NCI-H128 (cell line): ENCODE measurements at regions not wholly inside any gene's neighbourhood (a gene's known extent, or its start where the extent isn't known, plus 50 kb on each side); places are given as distances from the start of the nearest gene placed in this dataset.

Source experiments
- DNase-seq: peaks from one replicate; lab custom pipeline; 2025; ENCODE audit not compliant: unreplicated experiment; lab: John Stamatoyannopoulos, UW

DNA sequence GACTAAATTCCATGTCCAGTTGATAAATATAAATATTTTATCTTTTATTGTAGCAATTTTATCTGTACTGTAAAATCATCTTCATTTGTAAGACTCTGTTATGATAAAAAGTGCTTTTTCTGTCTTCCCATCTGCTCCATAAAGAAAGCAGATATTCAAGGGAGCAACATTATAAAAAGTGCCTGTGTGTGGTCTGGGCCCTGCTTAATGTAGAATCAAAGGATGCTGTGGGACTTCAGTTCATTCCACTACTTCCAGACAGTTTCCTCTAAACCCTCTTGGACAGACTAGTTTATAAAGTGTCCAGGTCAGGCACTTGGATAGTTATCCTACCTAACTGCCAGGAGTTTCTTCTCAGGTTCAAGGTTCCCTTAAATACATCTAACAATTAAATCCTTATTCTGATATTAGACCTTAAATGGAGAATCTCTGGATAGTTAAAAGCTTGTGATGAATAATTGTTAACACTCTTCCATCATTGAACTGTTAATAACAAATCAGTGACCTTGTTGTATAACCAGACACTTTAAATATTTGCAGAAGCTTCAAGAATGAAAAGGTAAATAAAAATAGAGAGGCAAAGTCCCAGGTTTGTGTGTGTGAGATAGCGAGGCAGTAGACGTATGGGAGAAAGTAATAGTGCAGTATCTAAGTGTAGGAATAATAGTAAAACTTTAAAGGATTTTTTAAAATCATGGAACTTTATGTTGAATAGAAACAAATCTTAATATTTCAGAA, 237.5 kb upstream of the CTSO start:
- DNase-seq: no peak

DNA sequence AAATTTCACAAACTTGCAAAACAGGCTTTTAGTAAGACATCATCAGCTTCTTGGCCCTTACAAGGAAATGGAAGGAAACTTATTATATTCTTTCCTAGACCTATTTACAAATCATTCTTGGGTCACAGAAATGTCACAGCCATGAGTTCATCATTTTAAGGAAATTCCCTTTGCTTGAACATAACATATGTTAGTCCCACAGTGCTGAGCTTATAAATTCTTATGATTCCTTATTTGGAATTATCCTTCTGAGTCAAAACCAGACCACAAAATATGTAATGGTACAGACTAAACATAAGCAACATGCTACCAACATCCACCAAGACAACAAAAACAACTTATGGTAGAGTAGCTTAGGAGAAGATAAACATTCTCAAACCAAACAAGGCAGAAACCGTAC, 236.9 kb upstream of the CTSO start:
- no peak for DNase-seq

DNA sequence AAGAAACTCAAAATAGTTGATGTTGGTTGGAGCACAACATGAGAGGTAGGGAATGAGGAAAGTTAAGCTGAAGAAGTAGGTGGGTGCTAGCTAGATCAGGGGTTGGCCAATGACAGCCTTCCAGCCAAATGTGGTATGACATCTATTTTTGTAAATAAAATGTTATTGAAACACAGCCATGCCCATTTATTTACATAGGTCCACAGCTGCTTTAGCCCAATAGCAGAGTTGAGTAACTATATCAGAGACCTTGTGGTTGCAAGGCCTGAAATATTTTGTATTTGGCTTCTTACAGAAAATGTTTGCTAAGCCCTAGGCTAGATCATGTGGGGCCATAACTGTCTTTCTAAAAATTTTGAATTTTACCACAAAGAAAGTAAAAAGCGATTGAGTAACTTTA, 234.9 kb upstream of the CTSO start:
- no peak for DNase-seq

DNA sequence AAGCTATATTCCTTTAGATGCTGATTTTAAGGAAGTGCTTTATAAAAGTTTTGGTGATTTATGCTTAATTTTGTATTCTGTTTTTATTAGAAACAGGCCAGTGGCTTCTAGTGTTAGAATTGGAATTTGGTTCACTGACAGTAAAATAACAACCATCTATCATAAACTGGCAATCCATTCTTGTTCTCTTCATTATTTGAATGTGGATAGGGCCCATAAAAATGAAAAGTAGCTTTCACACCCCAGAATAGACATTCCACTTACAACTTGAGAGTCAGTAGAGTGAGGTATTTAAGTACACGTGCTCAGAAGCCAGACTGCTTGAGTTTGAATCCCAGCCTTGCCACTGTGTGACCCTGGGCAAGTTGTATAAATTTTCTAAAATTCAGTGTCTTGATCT, 232.4 kb upstream of the CTSO start:
- no peak for DNase-seq

DNA sequence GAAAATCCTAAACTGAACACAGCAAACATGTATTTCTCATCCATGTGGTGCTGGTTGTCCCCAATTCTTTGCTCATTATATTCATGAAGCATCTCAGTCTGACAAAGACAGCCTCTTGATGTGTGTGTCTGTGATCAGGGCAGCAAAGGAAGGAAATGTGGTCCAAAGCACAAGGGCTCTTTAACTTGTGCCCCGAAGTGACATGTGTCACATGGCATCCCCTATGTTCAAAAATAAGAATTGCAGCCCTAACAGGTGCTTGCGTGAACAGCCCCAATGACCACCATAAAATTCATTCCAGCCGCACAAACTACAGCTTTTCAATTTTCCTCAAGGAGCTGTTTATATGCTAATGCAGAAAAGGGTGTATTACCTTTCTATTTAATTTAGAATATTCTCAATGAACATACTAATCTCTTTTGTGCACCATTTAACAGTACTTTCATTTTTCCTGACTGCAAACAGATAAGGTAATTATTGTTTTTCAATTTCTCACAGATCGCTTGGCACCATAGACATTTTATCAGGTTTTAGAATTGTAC, 231.9 kb upstream of the CTSO start:
- DNase-seq: no peak

DNA sequence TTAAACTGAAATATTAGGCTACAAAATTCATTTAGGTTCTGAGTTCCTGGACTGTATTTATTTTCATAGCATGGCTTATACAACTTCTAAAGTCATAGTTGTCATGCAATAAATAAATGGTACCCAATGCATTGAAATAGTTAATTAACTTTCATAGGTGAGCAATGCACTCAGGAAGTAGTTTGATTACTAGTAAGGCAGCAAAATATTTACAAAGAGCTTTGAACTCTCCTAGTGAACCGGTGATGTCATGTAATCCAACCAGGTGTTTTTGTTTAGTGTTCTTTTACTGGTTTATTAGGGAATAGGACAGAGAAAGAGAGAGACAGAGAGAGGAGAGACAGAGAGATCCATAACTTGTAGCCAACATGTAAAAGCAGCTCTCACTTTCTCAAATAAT, 228.6 kb upstream of the CTSO start:
- no peak for DNase-seq

DNA sequence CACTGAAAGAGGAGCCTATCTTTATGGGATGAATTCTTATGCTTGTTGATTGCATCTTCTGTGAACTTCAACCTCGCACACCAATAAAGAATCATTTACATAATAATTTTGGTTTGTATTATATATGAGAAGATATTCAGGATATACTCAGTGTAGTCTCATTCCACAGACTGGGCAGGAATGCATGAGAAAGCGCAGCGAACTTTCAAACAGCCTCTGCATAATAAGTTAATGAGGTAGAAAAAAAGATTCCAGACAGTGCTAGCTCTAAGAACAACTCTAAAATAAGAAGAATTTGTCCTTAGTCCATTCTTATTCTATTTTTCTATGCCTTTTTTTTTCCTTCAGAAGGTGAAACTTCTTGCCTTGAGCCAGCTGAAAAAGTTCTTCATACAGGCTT, 224.3 kb upstream of the CTSO start:
- no peak for DNase-seq

DNA sequence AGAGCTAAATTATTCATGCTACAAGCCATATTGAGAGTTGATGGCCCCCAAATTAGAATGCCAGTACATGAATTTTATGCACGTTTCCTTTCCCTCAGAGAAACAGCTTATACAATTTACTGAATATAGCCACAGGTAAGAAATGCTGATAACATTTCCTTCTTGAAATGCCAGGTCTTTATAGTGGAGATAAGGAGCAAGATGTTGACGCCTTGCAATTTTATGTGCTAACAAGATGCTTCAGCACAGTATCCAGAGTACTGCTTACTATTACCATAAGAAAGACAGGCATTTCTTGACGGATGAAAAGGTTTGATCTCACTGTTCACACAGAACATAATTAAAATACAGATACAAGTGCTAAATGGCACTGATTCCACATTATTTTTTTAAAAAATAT, 223.2 kb upstream of the CTSO start:
- DNase-seq: no peak

DNA sequence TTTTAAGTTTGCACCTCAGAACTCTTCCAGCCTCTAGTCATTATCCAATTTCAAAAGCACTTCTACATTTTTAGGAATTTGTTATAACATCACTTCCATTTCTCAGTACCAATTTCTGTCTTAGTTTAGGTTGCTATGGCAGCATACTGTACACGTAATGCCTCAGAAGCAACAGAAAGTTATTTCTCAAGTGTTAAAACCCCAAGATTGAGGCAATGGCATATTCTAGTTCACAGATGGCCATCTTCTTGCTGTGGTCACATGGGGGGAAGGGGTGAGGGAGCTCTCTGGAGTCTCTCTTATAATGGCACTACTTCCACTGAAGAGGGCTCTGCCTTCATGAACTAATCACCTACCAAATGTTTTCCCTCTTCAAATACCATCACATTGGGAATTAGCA, 220.3 kb upstream of the CTSO start:
- DNase-seq: no peak

DNA sequence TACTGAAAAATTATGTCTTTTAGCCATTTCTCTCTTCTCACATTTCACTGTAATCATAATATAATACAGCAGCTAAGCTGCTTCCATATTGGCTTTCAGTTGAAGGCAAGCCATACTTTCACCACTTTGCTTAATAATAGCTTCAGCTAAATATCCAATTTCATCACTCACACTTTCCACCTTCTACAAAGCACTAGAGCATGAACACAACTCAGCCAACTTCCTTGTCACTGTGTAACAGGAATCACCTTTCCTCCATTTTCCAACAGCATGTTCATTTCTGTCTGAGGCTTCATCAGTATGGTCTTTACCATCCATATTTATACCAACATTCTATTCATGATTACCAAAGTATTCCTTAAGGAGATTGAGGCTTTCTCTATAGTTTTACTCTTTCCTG, 219.8 kb upstream of the CTSO start:
- no peak for DNase-seq

DNA sequence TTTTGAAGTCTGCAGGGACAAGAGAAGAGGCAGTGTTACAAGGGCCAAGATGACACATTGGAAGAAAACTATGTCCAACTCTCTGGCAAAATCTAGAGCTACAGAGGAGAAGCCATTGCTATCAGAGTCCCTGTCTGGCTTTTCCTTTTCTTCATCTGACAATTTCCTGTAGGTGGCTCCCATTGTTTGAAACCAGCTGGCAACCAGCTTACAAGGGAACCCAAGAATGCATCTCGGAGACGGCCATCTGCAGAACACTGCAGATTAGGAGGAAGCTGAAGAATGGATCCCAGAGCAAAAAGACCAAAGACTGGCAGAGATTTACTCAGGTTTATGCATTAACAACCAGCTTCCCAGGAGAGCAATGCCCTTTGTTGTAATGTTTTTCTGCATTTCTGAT, 216.2 kb upstream of the CTSO start:
- no peak for DNase-seq

DNA sequence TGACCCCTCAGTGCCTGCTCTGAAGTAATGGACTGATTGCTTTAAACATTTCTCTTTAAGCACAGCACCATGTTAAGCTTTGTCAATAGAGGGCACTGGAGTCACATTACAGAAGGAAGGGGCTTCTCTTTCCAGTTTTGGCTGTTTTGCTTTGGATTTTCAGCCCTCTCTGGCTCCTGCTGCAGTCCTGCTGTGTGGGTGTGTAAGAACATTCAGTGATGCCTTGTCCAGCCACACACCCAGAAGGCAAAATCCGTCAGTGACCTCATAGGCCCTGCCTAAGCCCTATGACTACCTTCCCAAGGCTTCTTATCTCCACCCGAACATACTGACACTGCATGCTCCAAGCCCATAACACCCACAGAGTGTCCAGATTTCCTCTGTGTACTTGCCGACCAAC, 215.3 kb upstream of the CTSO start:
- DNase-seq: no peak

DNA sequence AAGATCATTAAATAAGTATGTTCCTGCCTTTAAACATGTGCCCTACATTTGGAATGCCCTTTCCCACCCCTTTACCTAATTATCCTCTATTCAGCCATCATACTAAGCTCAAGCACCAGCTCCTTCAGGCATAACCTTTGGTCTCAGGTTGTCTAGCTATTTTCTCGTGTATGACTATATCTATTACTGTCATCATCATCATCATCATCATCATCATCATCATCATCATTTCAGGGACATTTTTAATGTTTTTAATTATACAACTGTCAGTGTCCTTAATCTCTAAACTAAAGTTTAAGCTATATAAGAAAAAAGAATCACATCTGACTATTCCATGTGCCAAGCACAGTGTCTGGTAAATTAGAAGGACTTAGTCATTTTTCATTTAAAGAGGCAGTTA, 214.6 kb upstream of the CTSO start:
- DNase-seq: no peak

DNA sequence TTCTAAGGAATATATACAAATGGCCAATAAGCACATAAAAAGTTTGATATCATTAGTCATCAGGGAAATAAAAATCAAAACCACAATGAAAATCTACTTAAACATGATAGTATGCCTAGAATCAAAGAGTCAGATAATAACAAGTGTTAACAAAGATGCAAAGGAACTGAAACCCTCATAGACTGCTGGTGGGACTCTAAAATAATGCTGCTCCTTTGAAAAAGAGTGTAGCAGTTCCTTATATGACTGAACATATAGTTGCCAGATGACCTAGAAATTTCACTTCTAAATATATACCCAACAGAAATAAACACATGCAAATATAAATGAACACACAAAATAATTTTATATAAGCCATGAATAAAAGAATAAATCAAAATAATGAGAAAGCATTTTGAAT, 205.1 kb upstream of the CTSO start:
- DNase-seq: no peak

DNA sequence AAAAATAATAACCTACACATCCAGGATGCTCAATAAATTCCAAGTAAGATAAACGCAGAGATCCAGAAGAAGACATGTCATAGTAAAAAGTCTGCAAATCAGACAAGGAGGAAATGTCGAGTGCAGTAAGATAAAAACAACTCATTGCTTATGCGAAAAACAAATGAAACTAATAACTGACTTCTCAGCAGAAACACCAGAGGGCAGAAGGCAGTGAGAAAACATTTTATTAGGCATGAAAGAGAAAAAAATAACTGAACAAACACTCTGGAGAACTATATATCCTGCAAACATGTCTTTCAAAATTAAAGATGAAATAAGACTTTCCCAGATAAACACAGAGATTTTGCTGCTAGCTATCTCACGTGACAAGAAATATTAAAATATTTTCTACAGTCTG, 201.3 kb upstream of the CTSO start:
- DNase-seq: no peak

DNA sequence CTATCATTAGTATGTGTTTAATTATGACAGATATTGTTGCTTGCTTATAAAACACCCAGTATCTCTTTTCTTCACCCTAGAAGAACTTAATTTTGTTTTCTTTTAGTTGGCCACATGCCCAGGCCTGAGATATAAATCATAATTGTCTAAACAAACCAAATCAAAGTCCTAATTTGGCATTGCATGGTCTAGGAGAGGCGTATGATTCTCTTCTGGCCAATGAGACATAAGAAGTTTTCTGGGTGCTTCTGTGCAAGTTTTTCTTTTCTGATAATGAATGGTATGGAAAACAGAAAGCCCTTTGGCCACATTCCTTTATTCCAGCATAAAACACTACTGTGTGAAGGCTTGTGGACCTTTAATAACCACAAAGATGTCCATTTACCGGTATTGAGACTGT, 192.9 kb upstream of the CTSO start:
- DNase-seq: no peak

DNA sequence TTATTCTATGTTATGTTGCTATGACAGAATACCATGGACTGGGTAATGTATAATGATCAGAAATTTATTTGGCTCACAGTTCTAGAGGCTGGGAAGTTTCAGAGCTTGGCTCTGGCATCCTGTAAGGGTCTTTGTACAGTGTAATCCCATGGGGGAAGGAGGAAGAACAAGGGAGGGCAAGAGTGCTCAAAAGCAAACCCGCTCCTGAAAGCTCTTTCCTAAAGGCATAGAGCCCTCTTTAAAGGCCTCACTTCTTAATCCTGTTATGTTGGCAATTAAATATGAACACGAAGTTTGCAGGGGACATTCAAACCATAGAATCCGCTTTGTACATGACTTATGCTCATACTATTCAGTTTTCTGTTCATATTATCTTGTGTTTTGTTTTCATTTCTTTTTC, 191.3 kb upstream of the CTSO start:
- no peak for DNase-seq

DNA sequence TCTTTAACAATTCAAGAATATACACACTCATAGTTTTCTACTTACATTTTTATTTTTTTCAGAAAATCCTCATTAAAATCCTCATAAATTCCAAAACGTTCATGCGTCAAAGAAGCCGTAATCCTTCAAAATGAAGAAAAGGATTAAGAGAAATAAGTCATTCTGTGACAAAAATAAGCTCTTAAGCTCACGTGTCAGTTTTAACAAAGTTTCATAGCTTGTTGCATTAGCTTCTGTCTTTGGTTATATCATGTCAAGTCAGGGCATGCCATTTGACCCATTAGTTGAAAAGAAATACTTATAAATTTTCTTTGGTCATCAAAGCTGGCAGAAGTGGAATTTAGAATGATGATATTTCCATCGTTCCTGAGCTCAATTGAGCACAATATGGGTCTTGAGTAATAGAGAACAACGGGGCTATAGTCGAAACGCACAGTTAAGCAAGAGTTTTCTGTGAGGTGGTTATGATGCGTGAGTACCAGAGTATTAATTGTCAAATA, 185.2 kb upstream of the CTSO start:
- no peak for DNase-seq

DNA sequence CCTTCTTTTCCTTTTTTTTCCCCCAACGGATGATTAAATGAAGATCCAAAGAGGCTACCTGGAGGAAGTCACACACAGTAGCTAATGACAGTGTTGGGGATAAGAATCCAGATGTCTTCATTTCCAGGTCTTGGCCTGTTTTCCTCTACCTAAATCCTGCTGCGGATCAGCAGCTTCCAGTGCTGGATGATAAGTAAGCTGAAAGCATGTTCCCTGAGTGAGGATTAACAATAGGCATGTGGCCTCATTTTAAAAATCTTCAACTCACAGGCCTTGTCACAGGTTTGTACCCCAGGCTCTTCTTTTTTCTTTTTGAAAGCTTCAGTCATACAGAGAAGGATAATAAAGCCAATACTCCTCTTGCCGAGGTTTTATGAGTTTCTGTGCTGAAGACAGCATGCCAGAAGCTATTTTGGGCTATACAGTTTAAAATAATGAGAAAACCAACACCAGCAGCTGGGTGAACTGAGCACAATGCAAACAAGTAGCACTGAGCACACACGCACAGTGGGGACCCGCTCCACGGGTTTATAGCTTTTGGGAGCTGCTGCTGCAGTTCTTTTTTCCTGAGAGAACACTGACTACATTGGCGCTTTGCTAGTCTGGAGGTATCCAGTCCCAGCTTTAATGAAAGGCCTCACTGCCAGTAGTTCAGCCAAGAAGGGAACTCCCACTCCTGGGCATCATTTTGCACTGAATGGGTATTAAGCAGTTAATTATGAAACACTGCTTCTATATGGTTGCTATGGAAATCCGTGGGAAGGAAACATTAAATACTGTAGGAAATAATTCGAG, 184.2 kb upstream of the CTSO start:
- DNase-seq: no peak

DNA sequence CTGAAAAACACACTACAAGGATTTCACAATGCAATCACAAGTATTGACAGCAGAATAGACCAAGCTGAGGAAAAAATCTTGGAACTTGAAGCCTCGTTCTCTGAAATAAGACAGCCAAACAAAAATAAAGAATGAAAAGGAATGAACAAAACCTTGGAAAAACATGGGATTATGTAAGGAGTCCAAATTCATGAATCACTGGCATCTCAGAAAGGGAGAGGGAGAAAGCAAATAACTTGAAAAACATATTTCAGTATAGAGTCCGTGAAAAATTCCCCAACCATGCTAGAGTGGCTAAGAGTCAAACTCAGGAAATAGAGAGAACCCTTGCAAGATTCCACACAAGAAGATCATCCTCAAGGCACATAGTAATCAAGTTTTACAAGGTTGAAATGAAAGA, 178.5 kb upstream of the CTSO start:
- no peak for DNase-seq

DNA sequence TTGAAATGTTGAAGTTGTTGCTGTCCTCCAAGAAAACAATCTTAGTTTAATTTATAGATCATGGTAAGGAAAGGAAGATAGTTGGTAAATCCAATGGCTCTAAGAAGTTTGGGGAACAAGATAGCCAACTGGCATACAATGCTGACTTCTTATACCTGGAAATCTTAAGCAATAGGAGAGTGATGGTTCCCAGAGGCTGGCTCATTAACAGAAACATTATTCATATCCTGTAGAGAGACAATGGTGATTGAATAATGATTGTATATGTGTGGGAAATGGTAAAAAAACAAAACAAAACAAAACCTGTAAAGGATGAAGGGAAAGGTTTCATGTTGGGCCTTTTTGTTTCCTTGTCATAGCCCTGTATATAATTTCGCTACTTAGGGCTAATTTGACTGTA, 174.9 kb upstream of the CTSO start:
- no peak for DNase-seq

DNA sequence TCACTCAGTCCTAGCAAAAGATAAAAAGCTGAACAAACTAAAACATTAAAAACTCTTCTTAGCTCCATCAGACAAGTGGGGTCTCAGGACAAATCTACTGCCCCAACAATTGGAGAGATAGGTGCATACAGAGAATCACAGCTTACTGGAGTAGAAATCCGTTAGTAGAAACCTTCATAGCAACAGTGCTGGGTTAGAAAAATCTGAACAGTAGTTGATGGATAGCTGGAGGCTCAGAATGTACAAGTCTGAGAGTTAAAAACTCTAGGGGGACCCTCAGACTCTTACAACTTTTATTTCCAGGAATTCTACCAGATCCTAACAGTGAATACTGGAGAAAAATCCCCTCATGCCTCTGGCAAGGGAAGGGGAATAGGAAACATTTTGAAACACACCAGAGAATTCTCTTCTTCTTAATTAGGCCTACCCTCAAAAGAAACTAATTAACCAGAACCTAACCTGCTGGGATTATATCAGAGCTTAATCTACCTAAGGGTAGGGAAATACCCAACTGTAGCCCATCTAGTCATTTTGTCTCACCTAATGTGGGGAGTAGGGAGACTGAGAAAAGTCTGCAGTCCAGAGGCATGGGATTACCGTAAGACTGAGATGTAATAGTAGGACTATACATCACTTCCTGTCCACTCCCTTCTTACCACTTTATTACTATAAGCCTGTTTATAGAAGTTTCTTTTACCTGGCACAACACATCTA, 165.0 kb upstream of the CTSO start:
- DNase-seq: no peak
